ENCODE measurements at regions not wholly inside any gene's neighbourhood (a gene's known extent, or its start where the extent isn't known, plus 50 kb on each side); places are given as distances from the start of the nearest gene placed in this dataset.

DNA sequence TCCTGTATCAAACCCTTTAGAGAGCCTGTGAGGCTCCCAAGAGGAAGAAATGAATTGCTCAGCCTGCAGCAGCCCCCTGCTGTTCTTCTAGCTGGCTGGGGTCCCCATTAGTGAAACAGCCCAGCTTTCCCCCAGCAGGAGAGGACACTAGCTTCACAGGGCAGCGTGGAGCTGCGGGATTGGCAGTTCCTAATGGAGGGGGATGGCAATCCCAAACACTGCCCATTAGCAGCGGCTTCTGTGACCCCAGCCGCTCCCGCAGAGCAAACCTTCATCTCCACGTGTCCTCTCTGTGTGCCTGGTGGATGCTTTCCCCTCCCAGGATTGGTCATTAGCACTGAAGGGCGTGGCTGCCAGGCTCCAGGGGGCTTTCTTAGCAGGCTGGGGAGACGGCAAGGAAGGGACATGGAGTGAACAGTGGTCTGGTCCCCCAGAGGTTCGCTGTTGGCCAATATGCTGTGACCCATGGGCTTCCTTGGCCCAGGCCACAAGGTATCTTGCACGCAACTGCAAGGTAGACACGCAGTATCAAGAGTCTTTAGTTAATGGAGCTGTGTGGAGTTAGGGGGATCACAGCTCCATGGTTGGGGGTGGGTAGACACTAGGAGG is 322.5 kb upstream of the ZMIZ1 start:
- TF ChIP-seq CTCF (IDR thresholded peaks at IDR 0.05; ENCODE audit: low read depth, low read length) = no peak
- H3K4me3 ChIP-seq = no peak overlapping the region
- H3K27me3 ChIP-seq = no peaks in the 10 kb centered on the region
- H3K9me3 ChIP-seq (ENCODE audit: low read depth) = no peaks in the 10 kb centered on the region
- no peaks in the 10 kb centered on the region for H3K36me3 ChIP-seq
- no peak overlapping the region for H3K27ac ChIP-seq
- H3K4me1 ChIP-seq (ENCODE audit: low read depth) = peaks cover 24% of the 10 kb centered on the region
- no peak for DNase-seq (ENCODE audit: low read depth in 1 of 2, low spot score in 1 of 2)

DNA sequence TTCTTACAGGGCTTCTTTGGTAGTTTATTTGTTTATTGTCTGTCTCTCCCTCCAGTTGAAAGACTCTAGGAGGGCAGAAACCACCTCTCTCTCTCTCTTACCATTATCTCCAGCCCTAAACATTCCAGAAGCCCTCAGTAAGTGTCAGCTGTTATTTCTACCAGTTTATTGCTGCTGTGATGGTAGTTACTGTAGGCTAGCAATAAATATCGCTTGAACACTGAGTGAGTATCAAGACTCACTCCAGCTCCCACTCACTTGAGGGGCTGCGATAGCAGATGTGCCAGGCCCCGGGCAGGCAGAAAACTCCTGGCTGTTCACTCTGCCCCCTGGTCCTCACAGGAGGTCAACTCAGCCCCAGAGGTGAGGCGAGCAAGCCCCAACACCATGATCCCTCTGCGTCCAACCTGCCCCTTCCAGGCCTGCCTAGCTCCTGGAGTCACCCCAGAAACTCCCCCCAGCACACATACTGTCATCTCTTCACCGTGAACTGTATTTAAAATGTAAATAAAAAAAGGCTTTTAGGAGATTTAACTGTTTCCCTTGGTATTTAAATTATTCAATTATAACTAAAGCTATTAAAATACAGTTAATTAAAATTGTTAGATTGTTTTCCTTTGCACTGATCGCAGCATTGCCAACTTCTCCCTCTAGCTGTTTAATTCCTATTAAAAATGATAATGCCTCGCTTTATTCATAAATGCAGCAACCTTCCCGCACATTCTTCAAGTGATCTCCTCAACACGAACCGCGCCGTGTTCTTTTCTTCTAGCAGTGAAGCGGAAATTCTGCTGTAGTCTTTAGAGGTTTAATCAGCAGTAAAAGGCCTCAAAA is 321.1 kb upstream of the ZMIZ1 start:
- TF ChIP-seq CTCF (IDR thresholded peaks at IDR 0.05; ENCODE audit: low read depth, low read length) = no peak
- Histone ChIP-seq H3K27ac (no peak overlapping the region), H3K4me1 (ENCODE audit: low read depth) (peaks cover 24% of the 10 kb centered on the region), H3K9me3 (ENCODE audit: low read depth) (no peaks in the 10 kb centered on the region), H3K27me3 (no peaks in the 10 kb centered on the region), H3K36me3 (no peaks in the 10 kb centered on the region), H3K4me3 (no peak overlapping the region)
- no peak for DNase-seq (ENCODE audit: low read depth in 1 of 2, low spot score in 1 of 2)

- peaks cover 21% of the 10 kb centered on the region for H3K4me1 ChIP-seq (ENCODE audit: low read depth)
- H3K9me3 ChIP-seq (ENCODE audit: low read depth) = no peaks in the 10 kb centered on the region
- H3K36me3 ChIP-seq = no peaks in the 10 kb centered on the region
- no peak overlapping the region for H3K4me3 ChIP-seq
- H3K27ac ChIP-seq = no peak overlapping the region
- TF ChIP-seq CTCF (IDR thresholded peaks at IDR 0.05; ENCODE audit: low read depth, low read length) = no peak
- no peak for DNase-seq (ENCODE audit: low read depth in 1 of 2, low spot score in 1 of 2)
- no peaks in the 10 kb centered on the region for H3K27me3 ChIP-seq
Measured at GRCh38 chr10:78748235-78748533, 320.6 kb upstream of the ZMIZ1 start.

DNA sequence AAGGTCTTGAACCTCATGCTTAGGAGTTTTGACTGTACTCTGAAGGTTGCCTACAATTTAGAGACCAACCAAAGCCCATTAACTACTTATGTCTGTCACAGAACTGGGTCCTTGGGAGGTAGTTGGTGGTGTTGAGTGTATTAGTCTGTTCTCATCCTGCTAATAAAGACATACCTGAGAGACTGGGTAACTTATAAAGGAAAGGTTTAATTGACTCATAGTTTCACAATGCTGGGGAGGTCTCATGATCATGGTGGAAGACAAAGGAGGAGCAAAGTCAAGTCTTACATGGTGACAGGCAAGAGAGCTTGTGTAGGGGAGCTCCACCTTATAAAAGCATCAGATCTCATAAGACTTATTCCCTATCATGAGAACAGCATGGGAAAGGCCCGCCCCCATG is 319.6 kb upstream of the ZMIZ1 start:
- no peak for TF ChIP-seq CTCF (IDR thresholded peaks at IDR 0.05; ENCODE audit: low read depth, low read length)
- Histone ChIP-seq H3K27ac (no peak overlapping the region), H3K36me3 (no peaks in the 10 kb centered on the region), H3K4me1 (ENCODE audit: low read depth) (peaks cover 21% of the 10 kb centered on the region), H3K27me3 (no peaks in the 10 kb centered on the region), H3K9me3 (ENCODE audit: low read depth) (no peaks in the 10 kb centered on the region), H3K4me3 (no peak overlapping the region)
- DNase-seq (ENCODE audit: low read depth in 1 of 2, low spot score in 1 of 2) = no peak

- no peaks in the 10 kb centered on the region for H3K27me3 ChIP-seq
- no peak overlapping the region for H3K27ac ChIP-seq
- DNase-seq (ENCODE audit: low read depth in 1 of 2, low spot score in 1 of 2) = no peak
- H3K36me3 ChIP-seq = no peaks in the 10 kb centered on the region
- no peak overlapping the region for H3K4me3 ChIP-seq
- H3K9me3 ChIP-seq (ENCODE audit: low read depth) = no peaks in the 10 kb centered on the region
- TF ChIP-seq CTCF (IDR thresholded peaks at IDR 0.05; ENCODE audit: low read depth, low read length) = no peak
- peaks cover 15% of the 10 kb centered on the region for H3K4me1 ChIP-seq (ENCODE audit: low read depth)
Measured at GRCh38 chr10:78749898-78750297, 318.9 kb upstream of the ZMIZ1 start.

All from cardiac muscle cell (in vitro differentiated cells and primary cell).